Astrocyte (in vitro differentiated cells and primary cell): ENCODE measurements at regions not wholly inside any gene's neighbourhood (a gene's known extent, or its start where the extent isn't known, plus 50 kb on each side); places are given as distances from the start of the nearest gene placed in this dataset.

ENCODE experiments used
- EZH2 ChIP-seq: IDR thresholded peaks from 2 replicates; pipeline ENCODE4 v1.6.1; 2012; ENCODE audit warnings: mild to moderate bottlenecking, low read length, inconsistent platforms; ENCODE audit not compliant: insufficient read depth
- TF ChIP-seq, protein P1 (sequence below): IDR thresholded peaks from 2 replicates; pipeline ENCODE4 v1.5.1; 2011; ENCODE audit warnings: low read depth, mild to moderate bottlenecking, inconsistent platforms, low read length, moderate library complexity; ENCODE audit not compliant: insufficient read depth

DNA sequence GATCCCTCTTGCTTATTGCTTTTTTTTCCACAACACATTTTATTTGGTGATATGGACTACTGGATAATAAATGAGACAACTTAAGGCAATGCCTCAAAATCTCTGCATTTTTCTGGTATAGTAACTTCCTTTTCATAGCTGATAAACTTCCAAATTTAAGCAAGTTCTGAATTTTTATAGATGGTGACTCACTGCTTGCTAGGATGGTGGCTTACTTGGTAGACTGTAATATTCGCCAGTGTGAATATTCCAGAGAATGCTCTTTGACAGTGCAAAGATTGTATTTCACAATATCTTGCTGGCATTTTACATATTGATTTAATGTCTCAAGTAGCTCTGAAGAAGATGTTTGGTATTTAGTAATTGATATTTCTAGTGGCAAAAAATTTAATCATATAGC lies 472.4 kb downstream of the TFEC start:
- TF ChIP-seq, protein P1, sequence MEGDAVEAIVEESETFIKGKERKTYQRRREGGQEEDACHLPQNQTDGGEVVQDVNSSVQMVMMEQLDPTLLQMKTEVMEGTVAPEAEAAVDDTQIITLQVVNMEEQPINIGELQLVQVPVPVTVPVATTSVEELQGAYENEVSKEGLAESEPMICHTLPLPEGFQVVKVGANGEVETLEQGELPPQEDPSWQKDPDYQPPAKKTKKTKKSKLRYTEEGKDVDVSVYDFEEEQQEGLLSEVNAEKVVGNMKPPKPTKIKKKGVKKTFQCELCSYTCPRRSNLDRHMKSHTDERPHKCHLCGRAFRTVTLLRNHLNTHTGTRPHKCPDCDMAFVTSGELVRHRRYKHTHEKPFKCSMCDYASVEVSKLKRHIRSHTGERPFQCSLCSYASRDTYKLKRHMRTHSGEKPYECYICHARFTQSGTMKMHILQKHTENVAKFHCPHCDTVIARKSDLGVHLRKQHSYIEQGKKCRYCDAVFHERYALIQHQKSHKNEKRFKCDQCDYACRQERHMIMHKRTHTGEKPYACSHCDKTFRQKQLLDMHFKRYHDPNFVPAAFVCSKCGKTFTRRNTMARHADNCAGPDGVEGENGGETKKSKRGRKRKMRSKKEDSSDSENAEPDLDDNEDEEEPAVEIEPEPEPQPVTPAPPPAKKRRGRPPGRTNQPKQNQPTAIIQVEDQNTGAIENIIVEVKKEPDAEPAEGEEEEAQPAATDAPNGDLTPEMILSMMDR: no peak
- no peak for TF ChIP-seq EZH2
